ENCODE measurements at regions not wholly inside any gene's neighbourhood (a gene's known extent, or its start where the extent isn't known, plus 50 kb on each side); places are given as distances from the start of the nearest gene placed in this dataset.

- DNase-seq: no peak
Observed at GRCh38 chr5:42361315-42361688, 61.9 kb upstream of the GHR start.

GRCh38 chr5:42366051-42366450 lies 57.2 kb upstream of the GHR start:
- DNase-seq: no peak
